Lower lobe of right lung (tissue), 2 donors: ENCODE measurements at regions not wholly inside any gene's neighbourhood (a gene's known extent, or its start where the extent isn't known, plus 50 kb on each side); places are given as distances from the start of the nearest gene placed in this dataset.

ENCODE experiments used
- ATAC-seq, 2 donors: fragments of 200-7000 bp; cut with Tn5 transposase; one replicate each; pipeline ENCODE4 v1.9.1; 2020 to 2022; ENCODE audit warnings: mild to moderate bottlenecking in 2 of 2, moderate library complexity in 2 of 2
- DNase-seq: peaks from one replicate; pipeline ENCODE4 v3.0.0-alpha.2; 2020
- H3K27ac ChIP-seq: fragments of 200-600 bp; one replicate; pipeline ENCODE4 v1.8.0; 2022
- H3K27me3 ChIP-seq: fragments of 200-600 bp; one replicate; pipeline ENCODE4 v1.8.0; 2022; ENCODE audit warnings: low read depth
- H3K36me3 ChIP-seq: fragments of 200-600 bp; one replicate; pipeline ENCODE4 v1.8.0; 2022; ENCODE audit warnings: mild to moderate bottlenecking
- H3K4me1 ChIP-seq: fragments of 200-600 bp; one replicate; pipeline ENCODE4 v1.8.0; 2022
- H3K4me3 ChIP-seq: fragments of 200-600 bp; one replicate; pipeline ENCODE4 v1.8.0; 2022; ENCODE audit warnings: mild to moderate bottlenecking
- H3K9me3 ChIP-seq: fragments of 200-600 bp; one replicate; pipeline ENCODE4 v1.8.0; 2022
- intact Hi-C: fragments of 100-400 bp; cut with DNase I; formaldehyde crosslinking; loops from one replicate; pipeline ENCODE4 v1.11.0; 2022
- TF ChIP-seq, protein P1 (sequence below): fragments of 200-600 bp; IDR thresholded peaks from one replicate; pipeline ENCODE4 v1.8.0; 2022; ENCODE audit warnings: antibody characterized with exemption, mild to moderate bottlenecking
- donor health status: DM: no; HTN: yes; CAD: no; lungs with severe emphysema.

DNA sequence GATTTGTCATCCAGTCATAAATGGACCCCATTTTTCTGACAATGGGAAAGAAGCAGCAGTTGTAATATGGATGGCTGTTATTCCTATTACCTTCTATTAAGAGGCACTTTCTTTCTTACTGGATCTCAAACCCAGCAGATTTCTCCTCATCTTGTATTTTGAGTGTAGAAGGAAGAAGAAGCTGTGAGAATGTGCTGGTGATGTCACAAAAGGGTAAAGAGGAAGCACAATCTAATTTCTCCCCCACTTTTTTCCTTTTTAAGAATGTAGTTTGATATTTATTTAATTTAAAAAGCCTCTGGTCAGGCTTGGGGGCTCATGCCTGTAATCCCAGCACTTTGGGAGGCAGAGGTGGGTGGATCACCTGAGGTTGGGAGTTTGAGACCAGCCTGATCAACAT is 100.0 kb upstream of the JARID2 start:
- Histone ChIP-seq H3K9me3 (no peaks in the 10 kb centered on the region), H3K4me1 (no peaks in the 10 kb centered on the region), H3K36me3 (no peaks in the 10 kb centered on the region), H3K27ac (no peak overlapping the region), H3K27me3 (no peaks in the 10 kb centered on the region), H3K4me3 (no peak overlapping the region)
- TF ChIP-seq, protein P1, sequence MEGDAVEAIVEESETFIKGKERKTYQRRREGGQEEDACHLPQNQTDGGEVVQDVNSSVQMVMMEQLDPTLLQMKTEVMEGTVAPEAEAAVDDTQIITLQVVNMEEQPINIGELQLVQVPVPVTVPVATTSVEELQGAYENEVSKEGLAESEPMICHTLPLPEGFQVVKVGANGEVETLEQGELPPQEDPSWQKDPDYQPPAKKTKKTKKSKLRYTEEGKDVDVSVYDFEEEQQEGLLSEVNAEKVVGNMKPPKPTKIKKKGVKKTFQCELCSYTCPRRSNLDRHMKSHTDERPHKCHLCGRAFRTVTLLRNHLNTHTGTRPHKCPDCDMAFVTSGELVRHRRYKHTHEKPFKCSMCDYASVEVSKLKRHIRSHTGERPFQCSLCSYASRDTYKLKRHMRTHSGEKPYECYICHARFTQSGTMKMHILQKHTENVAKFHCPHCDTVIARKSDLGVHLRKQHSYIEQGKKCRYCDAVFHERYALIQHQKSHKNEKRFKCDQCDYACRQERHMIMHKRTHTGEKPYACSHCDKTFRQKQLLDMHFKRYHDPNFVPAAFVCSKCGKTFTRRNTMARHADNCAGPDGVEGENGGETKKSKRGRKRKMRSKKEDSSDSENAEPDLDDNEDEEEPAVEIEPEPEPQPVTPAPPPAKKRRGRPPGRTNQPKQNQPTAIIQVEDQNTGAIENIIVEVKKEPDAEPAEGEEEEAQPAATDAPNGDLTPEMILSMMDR: no peak
- intact Hi-C loops: no loop called here
- ATAC-seq (no peak), DNase-seq (no peak)

DNA sequence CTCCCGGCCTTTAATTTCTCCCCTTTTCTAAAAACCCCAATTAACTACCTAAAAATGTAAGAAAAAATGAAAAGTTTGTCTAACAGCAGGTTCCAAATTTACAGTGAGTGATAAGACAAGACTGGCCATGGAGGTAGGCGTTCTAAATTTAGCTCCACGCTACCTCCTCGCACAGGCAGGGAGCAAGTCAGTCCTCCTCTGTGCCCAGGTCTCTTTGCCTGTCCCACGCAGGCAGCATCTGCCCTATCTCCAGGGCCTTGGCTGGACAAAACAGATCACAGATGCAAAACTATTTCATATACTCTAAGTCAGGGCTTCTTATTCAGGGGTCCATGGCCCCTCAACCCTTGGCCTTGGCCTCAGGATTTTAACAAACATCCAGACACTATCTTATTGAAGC is 98.0 kb upstream of the JARID2 start:
- H3K4me1 ChIP-seq: no peaks in the 10 kb centered on the region
- no peaks in the 10 kb centered on the region for H3K36me3 ChIP-seq
- no peak overlapping the region for H3K4me3 ChIP-seq
- H3K9me3 ChIP-seq: no peaks in the 10 kb centered on the region
- no peak overlapping the region for H3K27ac ChIP-seq
- no peaks in the 10 kb centered on the region for H3K27me3 ChIP-seq
- TF ChIP-seq, protein P1: no peak
- intact Hi-C loops: no loop called here
- DNase-seq: no peak
- no peak for ATAC-seq

DNA sequence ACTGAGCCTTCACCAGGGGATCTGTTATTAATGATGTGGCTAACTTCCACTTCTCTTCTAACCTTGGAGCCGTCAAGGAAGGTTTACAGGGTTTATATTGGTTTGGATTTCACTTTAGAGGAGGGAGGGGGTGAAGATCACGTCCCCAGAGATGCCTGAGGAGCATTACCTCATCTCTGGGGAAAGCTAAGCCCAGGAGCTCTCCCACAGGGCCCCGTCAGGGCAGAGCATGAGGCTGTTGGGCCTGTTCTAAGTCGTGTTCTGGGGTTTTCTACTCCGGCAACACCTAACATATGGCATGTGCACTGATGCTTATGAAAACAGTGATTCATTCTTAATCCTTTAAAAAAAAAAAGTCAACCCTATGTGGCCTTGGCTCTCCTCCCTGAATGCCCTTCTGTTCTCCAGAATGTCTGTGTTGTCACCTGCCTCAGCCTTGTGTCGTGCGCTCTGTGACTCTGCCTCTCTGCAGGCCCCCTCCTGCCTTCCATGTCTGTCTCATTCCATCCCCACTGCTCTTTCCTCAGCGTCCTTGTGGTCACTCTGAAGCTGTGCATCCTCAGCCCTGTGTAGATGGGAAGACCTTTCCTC is 97.4 kb upstream of the JARID2 start:
- no peaks in the 10 kb centered on the region for H3K36me3 ChIP-seq
- ATAC-seq: no peak
- no peak overlapping the region for H3K27ac ChIP-seq
- TF ChIP-seq, protein P1: no peak
- intact Hi-C loops: no loop called here
- no peak for DNase-seq
- no peaks in the 10 kb centered on the region for H3K27me3 ChIP-seq
- no peaks in the 10 kb centered on the region for H3K9me3 ChIP-seq
- H3K4me1 ChIP-seq: no peaks in the 10 kb centered on the region
- no peak overlapping the region for H3K4me3 ChIP-seq

DNA sequence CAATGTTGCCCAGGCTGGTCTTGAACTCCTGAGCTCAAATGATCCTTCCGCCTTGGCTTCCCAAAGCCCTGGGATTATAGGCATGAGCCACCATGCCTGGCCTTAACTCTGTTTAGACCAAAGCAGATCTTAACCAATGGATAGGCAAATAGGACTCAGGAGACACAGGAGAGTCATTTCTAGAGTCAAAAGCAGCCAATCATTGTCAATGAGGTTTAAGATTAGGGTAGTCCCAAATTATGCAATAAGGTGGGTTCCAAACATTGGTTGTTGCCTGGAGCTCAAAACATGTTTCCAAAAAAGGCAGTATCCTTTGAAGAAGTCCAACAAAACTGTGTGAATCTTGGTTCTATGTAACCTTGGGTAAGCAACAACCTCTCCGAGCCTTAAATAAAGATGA is 95.7 kb upstream of the JARID2 start:
- ATAC-seq: no peak

DNA sequence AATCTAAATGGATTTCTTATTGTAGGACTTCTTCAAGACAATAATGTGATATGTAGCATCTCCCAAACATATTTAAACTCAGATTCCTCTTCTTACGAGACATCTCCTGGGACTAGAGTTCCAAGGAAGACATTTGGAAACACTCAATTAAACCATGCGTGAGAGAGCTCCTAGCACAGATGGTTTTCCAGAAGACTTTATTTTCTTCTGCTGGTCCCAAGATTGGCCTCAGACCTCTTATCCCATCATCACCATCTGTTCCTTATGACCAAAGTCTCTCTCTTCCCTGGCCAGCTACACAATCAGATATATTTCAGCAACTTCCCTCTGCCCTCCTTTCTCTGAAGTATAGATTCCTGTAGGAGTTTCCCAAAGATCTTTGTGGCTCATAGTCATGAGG is 93.2 kb upstream of the JARID2 start:
- H3K27me3 ChIP-seq: no peaks in the 10 kb centered on the region
- H3K9me3 ChIP-seq: no peaks in the 10 kb centered on the region
- ATAC-seq (no peak), DNase-seq (no peak)
- H3K27ac ChIP-seq: no peak overlapping the region
- H3K4me1 ChIP-seq: no peaks in the 10 kb centered on the region
- intact Hi-C loops: no loop called here
- TF ChIP-seq, protein P1: no peak
- no peaks in the 10 kb centered on the region for H3K36me3 ChIP-seq
- H3K4me3 ChIP-seq: no peak overlapping the region

More for the DNA sequence above, 95.7 kb upstream of the JARID2 start:
- DNase-seq: no peak
- intact Hi-C loops: no loop called here
- Histone ChIP-seq H3K27me3 (no peaks in the 10 kb centered on the region), H3K9me3 (no peaks in the 10 kb centered on the region), H3K36me3 (no peaks in the 10 kb centered on the region), H3K4me1 (no peaks in the 10 kb centered on the region), H3K4me3 (no peak overlapping the region), H3K27ac (no peak overlapping the region)
- TF ChIP-seq, protein P1: no peak

DNA sequence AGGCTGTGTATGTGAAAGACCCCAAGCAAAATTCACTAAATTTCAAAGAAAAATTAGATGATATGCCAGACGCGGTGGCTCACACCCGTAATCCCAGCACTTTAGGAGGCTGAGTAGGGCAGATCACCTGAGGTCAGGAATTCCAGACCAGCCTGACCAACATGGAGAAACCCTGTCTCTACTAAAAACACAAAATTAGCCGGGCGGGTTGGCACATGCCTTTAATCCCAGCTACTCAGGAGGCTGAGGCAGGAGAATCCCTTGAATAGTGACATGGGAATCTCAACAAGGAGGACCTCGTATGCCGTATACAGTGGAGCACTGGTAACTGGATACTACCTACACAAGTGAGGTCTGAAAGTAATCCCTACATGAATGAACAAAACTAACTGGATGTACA is 92.7 kb upstream of the JARID2 start:
- Histone ChIP-seq H3K4me1 (no peaks in the 10 kb centered on the region), H3K9me3 (no peaks in the 10 kb centered on the region), H3K4me3 (no peak overlapping the region), H3K27me3 (no peaks in the 10 kb centered on the region), H3K36me3 (no peaks in the 10 kb centered on the region), H3K27ac (no peak overlapping the region)
- TF ChIP-seq, protein P1: no peak
- no peak for DNase-seq
- no peak for ATAC-seq
- intact Hi-C loops: no loop called here
